ENCODE measurements at regions not wholly inside any gene's neighbourhood (a gene's known extent, or its start where the extent isn't known, plus 50 kb on each side); places are given as distances from the start of the nearest gene placed in this dataset.

- Histone ChIP-seq H3K9me3 (ENCODE audit: control insufficient read depth, low read length) (no peaks in the 10 kb centered on the region), H2AFZ (no peak overlapping the region), H3K36me3 (ENCODE audit: control insufficient read depth, insufficient read depth, low read length) (no peaks in the 10 kb centered on the region), H3K4me3 (ENCODE audit: low read depth, low read length) (no peak overlapping the region), H3K4me1 (no peaks in the 10 kb centered on the region), H3K4me2 (ENCODE audit: low read length) (no peak overlapping the region), H3K27me3 (ENCODE audit: control insufficient read depth, insufficient read depth, low read length) (no peaks in the 10 kb centered on the region), H3K27ac (no peak overlapping the region), H3K9ac (no peak overlapping the region), H3K79me2 (no peaks in the 10 kb centered on the region)
- TF ChIP-seq CTCF (IDR thresholded peaks at IDR 0.05), result no peak
These were observed 517.8 kb downstream of the MN1 start for GRCh38 chr22:27283714-27284113.

DNA sequence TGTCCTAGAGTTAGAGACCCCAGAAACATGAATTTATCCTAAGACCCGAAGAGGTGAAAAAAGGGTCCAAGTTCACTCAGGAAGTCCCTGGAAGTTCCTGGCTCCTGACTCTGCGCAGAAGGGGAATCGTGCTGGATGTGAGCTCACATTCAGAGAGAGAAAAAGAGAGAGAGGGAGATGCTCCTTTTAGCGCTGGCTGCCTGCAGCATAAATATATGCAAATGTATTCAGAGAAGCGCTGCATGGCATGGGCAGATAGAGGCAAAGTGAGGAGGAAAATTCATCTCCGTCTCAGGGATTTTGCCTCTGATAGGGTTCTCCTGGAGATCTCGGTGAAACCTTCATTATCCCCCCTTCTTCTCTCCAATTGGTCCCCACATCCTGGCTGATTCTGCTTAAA lies 517.2 kb downstream of the MN1 start:
- no peaks in the 10 kb centered on the region for H3K36me3 ChIP-seq (ENCODE audit: control insufficient read depth, insufficient read depth, low read length)
- TF ChIP-seq CTCF (IDR thresholded peaks at IDR 0.05), result no peak

GRCh38 chr22:27286711-27287110 lies 514.8 kb downstream of the MN1 start:
- no peaks in the 10 kb centered on the region for H3K36me3 ChIP-seq (ENCODE audit: control insufficient read depth, insufficient read depth, low read length)
- H3K4me2 ChIP-seq (ENCODE audit: low read length), result no peak overlapping the region
- no peak for TF ChIP-seq CTCF (IDR thresholded peaks at IDR 0.05)

More for the DNA sequence above, 517.2 kb downstream of the MN1 start:
- Histone ChIP-seq H3K4me3 (ENCODE audit: low read depth, low read length) (no peak overlapping the region), H3K27ac (no peak overlapping the region), H3K27me3 (ENCODE audit: control insufficient read depth, insufficient read depth, low read length) (no peaks in the 10 kb centered on the region), H3K79me2 (no peaks in the 10 kb centered on the region), H3K9me3 (ENCODE audit: control insufficient read depth, low read length) (no peaks in the 10 kb centered on the region), H3K9ac (no peak overlapping the region), H3K4me2 (ENCODE audit: low read length) (no peak overlapping the region), H2AFZ (no peak overlapping the region), H3K4me1 (no peaks in the 10 kb centered on the region)

GRCh38 chr22:27292542-27293299 lies 508.8 kb downstream of the MN1 start:
- Histone ChIP-seq H3K4me2 (ENCODE audit: low read length) (no peak overlapping the region), H3K4me3 (ENCODE audit: low read depth, low read length) (no peak overlapping the region), H3K36me3 (ENCODE audit: control insufficient read depth, insufficient read depth, low read length) (no peaks in the 10 kb centered on the region), H3K9ac (no peak overlapping the region), H3K79me2 (no peaks in the 10 kb centered on the region), H2AFZ (no peak overlapping the region), H3K4me1 (no peaks in the 10 kb centered on the region), H3K27me3 (ENCODE audit: control insufficient read depth, insufficient read depth, low read length) (no peaks in the 10 kb centered on the region), H3K27ac (no peak overlapping the region), H3K9me3 (ENCODE audit: control insufficient read depth, low read length) (no peaks in the 10 kb centered on the region)
- no peak for TF ChIP-seq CTCF (IDR thresholded peaks at IDR 0.05)

More at GRCh38 chr22:27286711-27287110, 514.8 kb downstream of the MN1 start:
- Histone ChIP-seq H3K79me2 (no peaks in the 10 kb centered on the region), H3K4me3 (ENCODE audit: low read depth, low read length) (no peak overlapping the region), H2AFZ (no peak overlapping the region), H3K27me3 (ENCODE audit: control insufficient read depth, insufficient read depth, low read length) (no peaks in the 10 kb centered on the region), H3K4me1 (no peaks in the 10 kb centered on the region), H3K27ac (no peak overlapping the region), H3K9ac (no peak overlapping the region), H3K9me3 (ENCODE audit: control insufficient read depth, low read length) (no peaks in the 10 kb centered on the region)
